AG04450 (cell line): ENCODE measurements at regions not wholly inside any gene's neighbourhood (a gene's known extent, or its start where the extent isn't known, plus 50 kb on each side); places are given as distances from the start of the nearest gene placed in this dataset.
"Not testable (repeated sequence)": the region's sequence is repeated elsewhere in the genome, so short reads cannot be mapped to it uniquely, and the experiment has no call there.

Experiments
- CTCF ChIA-PET: fragments of 300-600, 350-600 bp; formaldehyde crosslinking; extraction: SDS; loops from one replicate; lab custom pipeline; 2022; ENCODE audit warnings: antibody characterized with exemption, inconsistent platforms; lab: Charles Lee
- POLR2A ChIA-PET: fragments of 350-600 bp; formaldehyde crosslinking; extraction: SDS; loops from one replicate; lab custom pipeline; 2021; ENCODE audit warnings: antibody characterized with exemption, inconsistent platforms; lab: Yijun Ruan, JAX
- DNase-seq: peaks from one replicate; pipeline ENCODE4 v3.0.0-alpha.2; 2011; ENCODE audit warnings: low read depth, low spot score
- H3K27ac ChIP-seq: one replicate; pipeline ENCODE4 v1.5.1; 2012; ENCODE audit warnings: low read depth, low read length, control low read depth
- H3K27me3 ChIP-seq: one replicate; pipeline ENCODE4 v1.6.0; 2012; ENCODE audit warnings: low read length; ENCODE audit not compliant: control insufficient read depth, insufficient read depth
- H3K4me3 ChIP-seq: 2 replicates; pipeline ENCODE4 v1.5.1; 2011; ENCODE audit warnings: mild to moderate bottlenecking, low read depth, low read length, control low read depth
- H3K9me3 ChIP-seq: 2 replicates; pipeline ENCODE4 v1.5.1; 2012; ENCODE audit warnings: low read length; ENCODE audit not compliant: control insufficient read depth, insufficient read depth
- TF ChIP-seq, protein P1 (sequence below): IDR thresholded peaks from 2 replicates; pipeline ENCODE4 v1.5.1; 2011; ENCODE audit warnings: low read depth, low read length, control low read depth, inconsistent platforms

DNA sequence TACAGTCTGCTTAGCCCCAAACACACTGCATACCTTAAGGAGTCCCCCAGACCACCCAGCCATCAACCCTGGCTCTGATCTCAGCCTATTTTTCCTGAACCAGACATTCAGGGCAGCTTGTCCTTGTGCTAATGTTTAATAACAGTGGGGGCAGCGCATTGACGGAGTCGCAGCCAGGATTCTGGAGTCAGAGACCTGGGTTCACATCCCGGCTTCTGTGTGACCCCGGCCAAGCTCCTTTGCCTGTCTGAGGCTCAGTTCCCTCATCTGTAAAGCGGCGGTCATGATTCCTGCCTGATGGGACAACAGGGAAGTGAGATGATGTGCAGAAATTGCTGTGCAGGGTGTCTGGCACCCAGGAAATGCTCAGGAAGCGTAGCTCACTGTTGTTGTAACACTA, 63.1 kb downstream of the MATN1 start:
- TF ChIP-seq, protein P1, sequence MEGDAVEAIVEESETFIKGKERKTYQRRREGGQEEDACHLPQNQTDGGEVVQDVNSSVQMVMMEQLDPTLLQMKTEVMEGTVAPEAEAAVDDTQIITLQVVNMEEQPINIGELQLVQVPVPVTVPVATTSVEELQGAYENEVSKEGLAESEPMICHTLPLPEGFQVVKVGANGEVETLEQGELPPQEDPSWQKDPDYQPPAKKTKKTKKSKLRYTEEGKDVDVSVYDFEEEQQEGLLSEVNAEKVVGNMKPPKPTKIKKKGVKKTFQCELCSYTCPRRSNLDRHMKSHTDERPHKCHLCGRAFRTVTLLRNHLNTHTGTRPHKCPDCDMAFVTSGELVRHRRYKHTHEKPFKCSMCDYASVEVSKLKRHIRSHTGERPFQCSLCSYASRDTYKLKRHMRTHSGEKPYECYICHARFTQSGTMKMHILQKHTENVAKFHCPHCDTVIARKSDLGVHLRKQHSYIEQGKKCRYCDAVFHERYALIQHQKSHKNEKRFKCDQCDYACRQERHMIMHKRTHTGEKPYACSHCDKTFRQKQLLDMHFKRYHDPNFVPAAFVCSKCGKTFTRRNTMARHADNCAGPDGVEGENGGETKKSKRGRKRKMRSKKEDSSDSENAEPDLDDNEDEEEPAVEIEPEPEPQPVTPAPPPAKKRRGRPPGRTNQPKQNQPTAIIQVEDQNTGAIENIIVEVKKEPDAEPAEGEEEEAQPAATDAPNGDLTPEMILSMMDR: no peak
- H3K9me3 ChIP-seq: peaks cover 8% of the 10 kb centered on the region
- no peak overlapping the region for H3K27ac ChIP-seq
- ChIA-PET POLR2A (no interaction called here), CTCF (no interaction called here)
- peaks cover 5% of the 10 kb centered on the region for H3K27me3 ChIP-seq
- no peak for DNase-seq
- H3K4me3 ChIP-seq: no peak overlapping the region

DNA sequence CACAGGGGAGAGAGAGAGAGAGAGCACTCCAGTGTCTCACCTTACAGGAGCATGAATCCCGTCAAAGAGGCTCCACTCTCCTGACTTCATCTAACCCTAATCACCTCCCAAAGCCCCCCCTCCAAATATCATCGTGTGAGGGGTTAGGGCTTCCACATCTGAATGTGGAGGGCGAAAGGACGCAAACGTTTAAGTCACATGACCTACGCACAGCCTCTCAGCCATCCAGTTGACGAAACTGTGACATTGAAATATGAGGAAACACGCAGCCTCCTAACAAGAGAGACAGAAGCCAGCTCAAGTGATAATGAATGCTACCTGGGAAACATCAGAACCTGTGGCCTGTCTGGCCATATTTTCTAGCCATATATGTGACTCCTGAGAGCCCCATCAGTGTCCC, 63.7 kb downstream of the MATN1 start:
- H3K27ac ChIP-seq: no peak overlapping the region
- POLR2A ChIA-PET: no interaction called here
- H3K4me3 ChIP-seq: no peak overlapping the region
- TF ChIP-seq, protein P1: no peak
- peaks cover 5% of the 10 kb centered on the region for H3K27me3 ChIP-seq
- H3K9me3 ChIP-seq: peaks cover 12% of the 10 kb centered on the region
- CTCF ChIA-PET: no interaction called here
- no peak for DNase-seq

DNA sequence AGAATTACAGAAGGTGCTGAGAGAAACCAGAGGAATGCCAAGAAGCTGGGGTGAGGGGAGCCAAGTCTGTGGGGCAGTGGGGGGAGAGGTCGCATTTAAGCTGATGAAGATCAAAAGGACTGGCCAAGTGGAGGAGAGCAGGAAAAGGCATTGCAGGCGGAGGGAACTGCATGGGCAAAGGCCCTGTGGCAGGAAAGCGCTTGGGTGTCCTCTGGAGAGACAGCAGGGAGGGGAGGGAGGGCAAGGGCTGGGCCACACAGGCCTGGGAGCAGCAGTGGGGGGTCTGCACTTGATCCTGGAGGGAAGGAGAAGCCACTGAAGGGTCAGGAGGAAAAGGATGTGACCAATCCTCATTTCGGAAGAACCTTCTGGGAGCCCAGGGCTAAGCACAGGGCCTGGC, 65.0 kb downstream of the MATN1 start:
- CTCF ChIA-PET, POLR2A ChIA-PET: not testable (repeated sequence)

DNA sequence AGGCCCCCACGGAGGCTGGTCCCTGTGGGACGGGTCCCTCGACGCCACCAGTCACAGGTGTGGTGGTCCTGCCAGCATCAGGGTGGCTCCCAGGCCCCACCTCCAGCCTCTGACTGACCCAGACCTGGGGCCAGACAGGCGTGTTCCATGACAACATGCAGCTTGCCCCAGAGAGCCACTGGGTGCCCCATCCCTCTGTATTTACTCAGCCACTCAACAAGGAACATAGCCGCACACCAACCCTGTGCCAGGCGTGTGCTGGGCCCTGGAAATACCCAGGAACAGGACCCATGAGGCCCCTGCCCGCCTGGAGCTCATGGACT, 65.4 kb downstream of the MATN1 start:
- Histone ChIP-seq H3K4me3 (no peak overlapping the region), H3K9me3 (peaks cover 18% of the 10 kb centered on the region), H3K27ac (no peak overlapping the region), H3K27me3 (peaks cover 3% of the 10 kb centered on the region)
- TF ChIP-seq, protein P1: no peak
- no peak for DNase-seq
- POLR2A ChIA-PET: no interaction called here
- CTCF ChIA-PET: no interaction called here

More for the DNA sequence above, 65.0 kb downstream of the MATN1 start:
- not testable (repeated sequence) for H3K4me3 ChIP-seq, DNase-seq, H3K27me3 ChIP-seq, H3K27ac ChIP-seq
- H3K9me3 ChIP-seq: peaks cover 18% of the 10 kb centered on the region

DNA sequence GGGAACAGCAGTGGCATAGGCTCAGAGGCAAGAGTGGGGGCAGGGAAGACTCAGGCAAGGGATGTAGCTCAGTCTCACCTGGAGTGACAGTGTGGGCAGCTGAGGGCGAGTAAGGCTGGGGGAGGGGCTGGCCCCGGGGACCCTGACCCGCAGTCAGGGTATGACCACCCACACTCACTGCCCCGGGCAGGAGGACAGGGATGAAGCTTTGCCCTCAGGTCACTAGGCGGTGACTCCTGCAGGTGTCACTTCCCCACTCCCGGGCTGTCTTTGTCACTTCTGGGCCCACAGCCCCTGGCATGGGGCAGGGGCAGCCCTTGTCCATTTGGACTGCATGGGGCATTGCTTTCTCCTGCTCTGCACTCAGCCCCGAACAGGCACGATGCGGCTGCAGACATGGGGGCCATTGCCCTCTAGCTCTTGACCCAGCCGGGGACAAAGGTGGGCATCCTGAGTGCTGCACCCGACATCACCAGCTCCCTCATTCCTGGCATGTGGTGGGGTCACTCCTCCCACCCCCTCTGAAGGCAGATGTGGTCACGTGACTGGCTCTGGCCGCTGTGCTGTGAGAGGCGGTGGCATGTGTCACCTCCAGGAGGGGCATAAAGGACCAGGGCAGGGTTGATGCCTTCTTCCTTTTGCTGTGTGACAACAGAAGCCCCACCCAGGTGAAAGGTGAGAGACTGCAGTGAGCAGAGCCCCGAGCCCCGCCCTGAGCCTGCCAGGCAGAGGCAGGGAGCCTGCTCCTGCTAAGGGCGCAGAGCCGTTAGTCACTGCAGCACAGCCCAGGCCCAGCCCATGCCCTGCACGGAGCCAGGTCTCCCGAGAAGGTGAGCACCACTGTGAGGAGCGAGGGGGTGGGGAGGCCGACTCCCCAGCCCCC, 66.0 kb downstream of the MATN1 start:
- H3K27ac ChIP-seq: no peak overlapping the region
- DNase-seq: no peak
- H3K9me3 ChIP-seq: peaks cover 18% of the 10 kb centered on the region
- peaks cover 3% of the 10 kb centered on the region for H3K27me3 ChIP-seq
- ChIA-PET CTCF (no interaction called here), POLR2A (no interaction called here)
- H3K4me3 ChIP-seq: no peak overlapping the region
- TF ChIP-seq, protein P1: no peak
